ENCODE measurements at regions not wholly inside any gene's neighbourhood (a gene's known extent, or its start where the extent isn't known, plus 50 kb on each side); places are given as distances from the start of the nearest gene placed in this dataset.
"Not testable (repeated sequence)": the region's sequence is repeated elsewhere in the genome, so short reads cannot be mapped to it uniquely, and the experiment has no call there.

- no peak for TF ChIP-seq JUND (IDR thresholded peaks at IDR 0.05)
- TF ChIP-seq SP1 (IDR thresholded peaks at IDR 0.05) = no peak
Observed at GRCh38 chrX:121666171-121666570, 618.8 kb downstream of the GLUD2 start (continued).

- WGBS = 72% methylated on average over 2 of the region's 2 CpGs
- no peak for TF ChIP-seq GABPA (IDR thresholded peaks at IDR 0.05 in 1 of 2, conservative IDR thresholded peaks at IDR 0.05 in 1 of 2)
- no peak for TF ChIP-seq RAD21 (IDR thresholded peaks at IDR 0.05)
- TF ChIP-seq, protein P1, sequence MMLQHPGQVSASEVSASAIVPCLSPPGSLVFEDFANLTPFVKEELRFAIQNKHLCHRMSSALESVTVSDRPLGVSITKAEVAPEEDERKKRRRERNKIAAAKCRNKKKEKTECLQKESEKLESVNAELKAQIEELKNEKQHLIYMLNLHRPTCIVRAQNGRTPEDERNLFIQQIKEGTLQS (IDR thresholded peaks at IDR 0.05) = no peak
- no peak for TF ChIP-seq YY1 (IDR thresholded peaks at IDR 0.05)
- no peak for TF ChIP-seq JUND (IDR thresholded peaks at IDR 0.05)
- TF ChIP-seq NR2F2 (IDR thresholded peaks at IDR 0.05) = no peak
- no peak for TF ChIP-seq FOXA2 (IDR thresholded peaks at IDR 0.05)
- TF ChIP-seq SP1 (IDR thresholded peaks at IDR 0.05) = no peak
- TF ChIP-seq, protein P2, sequence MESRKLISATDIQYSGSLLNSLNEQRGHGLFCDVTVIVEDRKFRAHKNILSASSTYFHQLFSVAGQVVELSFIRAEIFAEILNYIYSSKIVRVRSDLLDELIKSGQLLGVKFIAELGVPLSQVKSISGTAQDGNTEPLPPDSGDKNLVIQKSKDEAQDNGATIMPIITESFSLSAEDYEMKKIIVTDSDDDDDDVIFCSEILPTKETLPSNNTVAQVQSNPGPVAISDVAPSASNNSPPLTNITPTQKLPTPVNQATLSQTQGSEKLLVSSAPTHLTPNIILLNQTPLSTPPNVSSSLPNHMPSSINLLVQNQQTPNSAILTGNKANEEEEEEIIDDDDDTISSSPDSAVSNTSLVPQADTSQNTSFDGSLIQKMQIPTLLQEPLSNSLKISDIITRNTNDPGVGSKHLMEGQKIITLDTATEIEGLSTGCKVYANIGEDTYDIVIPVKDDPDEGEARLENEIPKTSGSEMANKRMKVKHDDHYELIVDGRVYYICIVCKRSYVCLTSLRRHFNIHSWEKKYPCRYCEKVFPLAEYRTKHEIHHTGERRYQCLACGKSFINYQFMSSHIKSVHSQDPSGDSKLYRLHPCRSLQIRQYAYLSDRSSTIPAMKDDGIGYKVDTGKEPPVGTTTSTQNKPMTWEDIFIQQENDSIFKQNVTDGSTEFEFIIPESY (IDR thresholded peaks at IDR 0.05) = no peak
- no peak for TF ChIP-seq REST (IDR thresholded peaks at IDR 0.05)
- TF ChIP-seq, protein P3, sequence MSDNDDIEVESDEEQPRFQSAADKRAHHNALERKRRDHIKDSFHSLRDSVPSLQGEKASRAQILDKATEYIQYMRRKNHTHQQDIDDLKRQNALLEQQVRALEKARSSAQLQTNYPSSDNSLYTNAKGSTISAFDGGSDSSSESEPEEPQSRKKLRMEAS (IDR thresholded peaks at IDR 0.05) = no peak
- no peak for TF ChIP-seq TAF1 (conservative IDR thresholded peaks at IDR 0.05)
- no peak for TF ChIP-seq FOXA1 (IDR thresholded peaks at IDR 0.05)
- TF ChIP-seq RXRA (IDR thresholded peaks at IDR 0.05) = no peak
- no peak for TF ChIP-seq CTCF (IDR thresholded peaks at IDR 0.05; ENCODE audit: low read depth, low read length, missing input control)
- no peak for TF ChIP-seq EGR1 (IDR thresholded peaks at IDR 0.05; ENCODE audit: low read depth in 2 of 2)
- no peak for TF ChIP-seq HNF4A (conservative IDR thresholded peaks at IDR 0.05)
- no peak overlapping the region for H3K27ac ChIP-seq (ENCODE audit: low read depth in 1 of 2, low read length in 2 of 2)
Observed at GRCh38 chrX:121671649-121672048, 624.2 kb downstream of the GLUD2 start.

DNA sequence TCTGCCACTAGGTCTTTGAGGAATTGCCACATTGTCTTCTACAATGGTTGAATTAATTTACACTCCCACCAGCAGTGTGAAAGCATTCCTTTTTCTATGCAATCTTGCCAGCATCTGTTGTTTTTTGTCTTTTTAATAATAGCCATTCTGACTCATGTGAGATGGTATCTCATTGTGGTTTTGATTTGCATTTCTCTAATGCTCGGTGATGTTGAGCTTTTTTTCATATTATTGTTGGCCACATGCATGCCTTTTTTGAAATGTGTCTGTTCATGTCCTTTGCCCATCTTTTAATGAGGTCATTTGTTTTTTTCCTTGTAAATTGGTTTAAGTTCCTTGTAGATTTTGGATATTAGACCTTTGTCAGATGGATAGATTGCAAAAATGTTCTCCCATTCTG lies 661.8 kb downstream of the GLUD2 start:
- not testable (repeated sequence) for H3K4me3 ChIP-seq (ENCODE audit: low read depth in 1 of 3, low read length in 3 of 3)

More at GRCh38 chrX:121671649-121672048, 624.2 kb downstream of the GLUD2 start:
- no peak for DNase-seq (ENCODE audit: low spot score)
- Histone ChIP-seq H3K36me3 (ENCODE audit: control insufficient read depth in 4 of 4, insufficient read depth in 3 of 4, low read depth in 1 of 4, low read length in 3 of 4) (no peaks in the 10 kb centered on the region), H3K4me1 (ENCODE audit: control insufficient read depth in 4 of 4, insufficient read depth in 4 of 4, low read length in 3 of 4) (no peaks in the 10 kb centered on the region), H3K4me3 (ENCODE audit: low read depth in 1 of 3, low read length in 3 of 3) (no peak overlapping the region), H3K9me3 (ENCODE audit: control insufficient read depth in 4 of 4, low read length in 3 of 4) (peaks cover 0 to 11% (median 4%) of the 10 kb centered on the region in 4 donors), H3K27me3 (ENCODE audit: control insufficient read depth in 4 of 4, insufficient read depth in 4 of 4, low read length in 3 of 4) (no peaks in the 10 kb centered on the region), H3K9ac (ENCODE audit: low read depth in 1 of 2, low read length in 2 of 2) (no peak overlapping the region)

More for the DNA sequence above, 661.8 kb downstream of the GLUD2 start:
- H3K27ac ChIP-seq (ENCODE audit: low read depth in 1 of 2, low read length in 2 of 2); H3K27me3 ChIP-seq (ENCODE audit: control insufficient read depth in 4 of 4, insufficient read depth in 4 of 4, low read length in 3 of 4); H3K9me3 ChIP-seq (ENCODE audit: control insufficient read depth in 4 of 4, low read length in 3 of 4); DNase-seq (ENCODE audit: low spot score); H3K4me1 ChIP-seq (ENCODE audit: control insufficient read depth in 4 of 4, insufficient read depth in 4 of 4, low read length in 3 of 4); H3K36me3 ChIP-seq (ENCODE audit: control insufficient read depth in 4 of 4, insufficient read depth in 3 of 4, low read depth in 1 of 4, low read length in 3 of 4); H3K9ac ChIP-seq (ENCODE audit: low read depth in 1 of 2, low read length in 2 of 2): not testable (repeated sequence)
- 82% methylated on average over 1 of the region's 1 CpG for WGBS
